Keratinocyte (primary cell): ENCODE measurements at regions not wholly inside any gene's neighbourhood (a gene's known extent, or its start where the extent isn't known, plus 50 kb on each side); places are given as distances from the start of the nearest gene placed in this dataset.

ENCODE experiments used
- DNase-seq: peaks from one replicate; pipeline ENCODE4 v3.0.0-alpha.2; 2011; ENCODE audit warnings: low read depth, missing footprints, low spot score
- FAIRE-seq: peaks from 2 replicates; lab custom pipeline; 2011; peaks lifted over from hg19 to GRCh38; lab: Jason Lieb, UNC
- H2AFZ ChIP-seq: 2 replicates; pipeline ENCODE4 v1.6.0; 2012; ENCODE audit warnings: low read length, control low read depth, inconsistent platforms; ENCODE audit not compliant: control insufficient read depth
- H3K27ac ChIP-seq: 2 replicates; pipeline ENCODE4 v1.5.1; 2011; ENCODE audit warnings: low read length; ENCODE audit not compliant: control insufficient read depth, insufficient read depth
- H3K27me3 ChIP-seq: 3 replicates; pipeline ENCODE4 v1.6.0; 2011; ENCODE audit warnings: low read length; ENCODE audit not compliant: control insufficient read depth, insufficient read depth; ENCODE audit errors: extremely low read depth
- H3K36me3 ChIP-seq, 2 experiments: 2 replicates in 1 of 2; 3 replicates in 1 of 2; pipeline ENCODE4 v1.5.1; 2011; ENCODE audit warnings: low read length in 2 of 2, mild to moderate bottlenecking in 1 of 2; ENCODE audit not compliant: control insufficient read depth in 2 of 2, insufficient read depth in 2 of 2; ENCODE audit errors: extremely low read depth in 1 of 2
- H3K4me1 ChIP-seq: 3 replicates; pipeline ENCODE4 v1.5.1; 2011; ENCODE audit warnings: low read length; ENCODE audit not compliant: control insufficient read depth, insufficient read depth; ENCODE audit errors: extremely low read depth
- H3K4me2 ChIP-seq: 3 replicates; pipeline ENCODE4 v1.6.0; 2011; ENCODE audit warnings: low read depth, low read length; ENCODE audit not compliant: control insufficient read depth, insufficient read depth; ENCODE audit errors: extremely low read depth
- H3K4me3 ChIP-seq, 3 experiments: fragments of 200-600 bp in 1 of 3; sonication (generic) in 1 of 3; 2 replicates in 2 of 3; 3 replicates in 1 of 3; pipeline ENCODE4 v1.5.1; 2011 to 2016; ENCODE audit warnings: low read length in 3 of 3, mild to moderate bottlenecking in 3 of 3, control low read depth in 2 of 3, inconsistent platforms in 1 of 3, low read depth in 1 of 3, mixed read lengths in 1 of 3, mixed run types in 1 of 3, moderate library complexity in 1 of 3; ENCODE audit not compliant: control insufficient read depth in 2 of 3, insufficient read depth in 2 of 3; ENCODE audit errors: extremely low read depth in 1 of 3
- H3K79me2 ChIP-seq: 2 replicates; pipeline ENCODE4 v1.6.0; 2012; ENCODE audit warnings: low read length; ENCODE audit not compliant: control insufficient read depth, insufficient read depth
- H3K9ac ChIP-seq: 3 replicates; pipeline ENCODE4 v1.6.0; 2011; ENCODE audit warnings: low read length; ENCODE audit not compliant: control insufficient read depth, insufficient read depth; ENCODE audit errors: extremely low read depth
- H3K9me1 ChIP-seq: 3 replicates; pipeline ENCODE4 v1.6.0; 2011; ENCODE audit warnings: low read length; ENCODE audit not compliant: control insufficient read depth, insufficient read depth; ENCODE audit errors: extremely low read depth
- H3K9me3 ChIP-seq: 2 replicates; pipeline ENCODE4 v1.5.1; 2012; ENCODE audit warnings: low read depth, low read length; ENCODE audit not compliant: control insufficient read depth
- H4K20me1 ChIP-seq: 3 replicates; pipeline ENCODE4 v1.6.0; 2011; ENCODE audit warnings: low read length; ENCODE audit not compliant: control insufficient read depth, insufficient read depth; ENCODE audit errors: extremely low read depth
- CTCF ChIP-seq, 3 experiments: IDR thresholded peaks in 1 of 3; conservative IDR thresholded peaks in 1 of 3; optimal IDR thresholded peaks in 1 of 3; 2 replicates in 2 of 3; 3 replicates in 1 of 3; pipeline versions ENCODE3 to v1.5.1; 2011; ENCODE audit warnings: low read length in 3 of 3, mild to moderate bottlenecking in 3 of 3, moderate library complexity in 2 of 3, control low read depth in 1 of 3, inconsistent platforms in 1 of 3; ENCODE audit not compliant: insufficient read depth in 2 of 3; ENCODE audit errors: extremely low read depth in 1 of 3
- EZH2 ChIP-seq: IDR thresholded peaks from one replicate; pipeline ENCODE4 v1.6.1; 2012; ENCODE audit warnings: inconsistent platforms, mild to moderate bottlenecking, low read length, moderate library complexity
- dilution Hi-C: fragments of 300-500 bp; cut with MboI; formaldehyde crosslinking; loops from one replicate; pipeline ENCODE4 v1.7.0; 2020; ENCODE audit warnings: low sequenced_read_pairs; ENCODE audit not compliant: extremely low pct_ligation_motif_present

- H3K27me3 ChIP-seq = no peaks in the 10 kb centered on the region
- DNase-seq = no peak
- no peak overlapping the region for H3K9ac ChIP-seq
- no peak for TF ChIP-seq CTCF (optimal IDR thresholded peaks at IDR 0.05 in 1 of 3, IDR thresholded peaks at IDR 0.05 in 1 of 3, conservative IDR thresholded peaks at IDR 0.05 in 1 of 3; ENCODE audit: extremely low read depth in 1 of 3, insufficient read depth in 2 of 3, low read length in 3 of 3)
- TF ChIP-seq EZH2 = no peak
- no peaks in the 10 kb centered on the region for H3K4me1 ChIP-seq
- no peak overlapping the region for H3K27ac ChIP-seq
- no peaks in the 10 kb centered on the region for H3K36me3 ChIP-seq
- no peak overlapping the region for H3K4me2 ChIP-seq
- no peaks in the 10 kb centered on the region for H3K79me2 ChIP-seq
- dilution Hi-C loops = no loop called here
- no peaks in the 10 kb centered on the region for H3K9me1 ChIP-seq
- H4K20me1 ChIP-seq = no peaks in the 10 kb centered on the region
- H3K9me3 ChIP-seq = no peaks in the 10 kb centered on the region
- H2AFZ ChIP-seq = no peak overlapping the region
- H3K4me3 ChIP-seq = no peak overlapping the region
- no peak for FAIRE-seq
These were observed 595.9 kb upstream of the LRRTM4 start for GRCh38 chr2:78118037-78118436.

GRCh38 chr2:78120275-78120674, 598.1 kb upstream of the LRRTM4 start:
- Histone ChIP-seq H3K4me1 (no peaks in the 10 kb centered on the region), H3K36me3 (no peaks in the 10 kb centered on the region), H3K27ac (no peak overlapping the region), H4K20me1 (no peaks in the 10 kb centered on the region), H3K4me3 (no peak overlapping the region), H3K9me3 (no peaks in the 10 kb centered on the region), H3K27me3 (no peaks in the 10 kb centered on the region), H3K4me2 (no peak overlapping the region), H3K9me1 (no peaks in the 10 kb centered on the region), H3K9ac (no peak overlapping the region), H2AFZ (no peak overlapping the region), H3K79me2 (no peaks in the 10 kb centered on the region)
- dilution Hi-C loops = no loop called here
- FAIRE-seq (no peak), DNase-seq (no peak)
- TF ChIP-seq CTCF (optimal IDR thresholded peaks at IDR 0.05 in 1 of 3, IDR thresholded peaks at IDR 0.05 in 1 of 3, conservative IDR thresholded peaks at IDR 0.05 in 1 of 3; ENCODE audit: extremely low read depth in 1 of 3, insufficient read depth in 2 of 3, low read length in 3 of 3) (no peak), EZH2 (no peak)
